Mesenchymal stem cell (in vitro differentiated cells and primary cell): ENCODE measurements at regions not wholly inside any gene's neighbourhood (a gene's known extent, or its start where the extent isn't known, plus 50 kb on each side); places are given as distances from the start of the nearest gene placed in this dataset.

Experiments
- DNase-seq: peaks from one replicate; pipeline ENCODE4 v3.0.0-alpha.2; 2013
- H2AFZ ChIP-seq: one replicate; pipeline ENCODE4 v1.6.1; 2013; ENCODE audit warnings: low read depth, mild to moderate bottlenecking, control low read depth, inconsistent platforms, low read length, moderate library complexity
- H2AK5ac ChIP-seq: 2 replicates; pipeline ENCODE4 v1.6.1; 2013; ENCODE audit warnings: low read length, moderate library complexity, mild to moderate bottlenecking, inconsistent platforms; ENCODE audit not compliant: severe bottlenecking
- H2BK120ac ChIP-seq: one replicate; pipeline ENCODE4 v1.6.1; 2013; ENCODE audit warnings: low read depth, mild to moderate bottlenecking, inconsistent platforms, low read length, moderate library complexity
- H2BK12ac ChIP-seq, 2 experiments: one replicate each; pipeline ENCODE4 v1.6.1; 2013; ENCODE audit warnings: inconsistent platforms in 2 of 2, low read length in 2 of 2, mild to moderate bottlenecking in 2 of 2, moderate library complexity in 2 of 2, control low read depth in 1 of 2
- H2BK15ac ChIP-seq: one replicate; pipeline ENCODE4 v1.6.1; 2013; ENCODE audit warnings: mild to moderate bottlenecking, low read depth, inconsistent platforms; ENCODE audit not compliant: poor library complexity, severe bottlenecking
- H2BK5ac ChIP-seq: 2 replicates; pipeline ENCODE4 v1.6.1; 2013; ENCODE audit warnings: low read depth, mild to moderate bottlenecking, low read length, control low read depth, inconsistent platforms; ENCODE audit not compliant: poor library complexity, severe bottlenecking
- H3K14ac ChIP-seq, 2 experiments: one replicate each; pipeline ENCODE4 v1.6.1; 2013; ENCODE audit warnings: inconsistent platforms in 2 of 2, low read length in 2 of 2, control low read depth in 1 of 2, mild to moderate bottlenecking in 1 of 2, moderate library complexity in 1 of 2
- H3K18ac ChIP-seq, 2 experiments: one replicate each; pipeline ENCODE4 v1.6.1; 2013; ENCODE audit warnings: inconsistent platforms in 2 of 2, low read length in 2 of 2, control low read depth in 1 of 2, low read depth in 1 of 2, mild to moderate bottlenecking in 1 of 2
- H3K23ac ChIP-seq, 2 experiments: one replicate each; pipeline ENCODE4 v1.6.1; 2013; ENCODE audit warnings: inconsistent platforms in 2 of 2, low read length in 2 of 2, mild to moderate bottlenecking in 2 of 2, moderate library complexity in 2 of 2, control low read depth in 1 of 2
- H3K27ac ChIP-seq: 2 replicates; pipeline ENCODE4 v1.5.1; 2013; ENCODE audit warnings: mild to moderate bottlenecking, moderate library complexity, low read length, control low read depth, inconsistent platforms; ENCODE audit not compliant: poor library complexity, severe bottlenecking
- H3K27me3 ChIP-seq, 2 experiments: 2 replicates each; pipeline versions ENCODE4 v1.6.1 to v1.7.0; 2013; ENCODE audit warnings: low read length in 2 of 2, mild to moderate bottlenecking in 2 of 2, moderate library complexity in 2 of 2, control low read depth in 1 of 2, inconsistent platforms in 1 of 2; ENCODE audit not compliant: control insufficient read depth in 1 of 2, insufficient read depth in 1 of 2
- H3K36me3 ChIP-seq, 2 experiments: 2 replicates each; pipeline versions ENCODE4 v1.6.1 to v1.7.0; 2013; ENCODE audit warnings: low read length in 2 of 2, control low read depth in 1 of 2, inconsistent platforms in 1 of 2, low read depth in 1 of 2, mild to moderate bottlenecking in 1 of 2; ENCODE audit not compliant: insufficient read depth in 2 of 2, control insufficient read depth in 1 of 2
- H3K4ac ChIP-seq, 2 experiments: one replicate each; pipeline ENCODE4 v1.6.1; 2013; ENCODE audit warnings: inconsistent platforms in 2 of 2, low read length in 2 of 2, mild to moderate bottlenecking in 2 of 2, moderate library complexity in 2 of 2, control low read depth in 1 of 2, low read depth in 1 of 2
- H3K4me1 ChIP-seq: 2 replicates; pipeline ENCODE4 v1.6.1; 2013; ENCODE audit warnings: low read depth, low read length, control low read depth; ENCODE audit not compliant: control insufficient read depth, insufficient read depth
- H3K4me2 ChIP-seq: 2 replicates; pipeline ENCODE4 v1.6.1; 2013; ENCODE audit warnings: low read length, mild to moderate bottlenecking, inconsistent platforms; ENCODE audit not compliant: poor library complexity, severe bottlenecking
- H3K4me3 ChIP-seq, 2 experiments: 2 replicates each; pipeline versions ENCODE4 v1.5.1 to v1.7.0; 2013; ENCODE audit warnings: low read length in 2 of 2, mild to moderate bottlenecking in 2 of 2, control low read depth in 1 of 2, low read depth in 1 of 2; ENCODE audit not compliant: insufficient read depth in 1 of 2
- H3K79me1 ChIP-seq: replicated peaks from 2 replicates; pipeline ENCODE4 v1.6.1; 2013; ENCODE audit warnings: mild to moderate bottlenecking, control low read depth, low read length, inconsistent platforms; ENCODE audit not compliant: poor library complexity, severe bottlenecking
- H3K9ac ChIP-seq: 2 replicates; pipeline ENCODE4 v1.7.0; 2013; ENCODE audit warnings: mild to moderate bottlenecking, low read length, moderate library complexity
- H3K9me3 ChIP-seq: 2 replicates; pipeline ENCODE4 v1.7.0; 2013; ENCODE audit warnings: mild to moderate bottlenecking, low read length; ENCODE audit not compliant: control insufficient read depth
- H4K8ac ChIP-seq: one replicate; pipeline ENCODE4 v1.6.1; 2013; ENCODE audit warnings: inconsistent platforms, mild to moderate bottlenecking, low read length, moderate library complexity
- H4K91ac ChIP-seq: one replicate; pipeline ENCODE4 v1.6.1; 2013; ENCODE audit warnings: mild to moderate bottlenecking, low read length, inconsistent platforms
- WGBS: methylation state at CpG from one replicate; pipeline ENCODE4 v1.1.7; 2013; ENCODE audit warnings: mixed read lengths; 5-methylcytosine and 5-hydroxymethylcytosine counted together

DNA sequence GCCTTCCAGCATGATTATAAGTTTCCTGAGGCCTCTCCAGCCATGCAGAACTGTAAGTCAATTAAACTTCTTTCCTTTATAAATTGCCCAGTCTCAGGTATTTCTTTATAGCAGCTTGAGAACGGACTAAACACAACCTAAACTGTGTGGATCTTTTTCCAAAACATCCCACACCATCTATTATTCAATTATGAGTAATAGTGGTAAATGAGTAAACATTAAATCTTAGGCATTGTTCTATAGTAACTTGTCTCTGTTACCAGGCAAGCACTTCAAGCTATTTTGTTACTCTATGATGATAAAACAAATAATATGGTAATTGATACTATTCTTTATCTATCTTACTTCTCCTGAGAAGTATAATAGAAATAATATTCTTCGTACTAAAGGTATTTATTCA is 536.9 kb upstream of the CHAC2 start:
- Histone ChIP-seq H4K8ac (no peak overlapping the region), H3K27me3 (no peaks in the 10 kb centered on the region), H2BK120ac (no peak overlapping the region), H2AFZ (no peak overlapping the region), H3K23ac (no peak overlapping the region), H4K91ac (no peak overlapping the region), H3K27ac (no peak overlapping the region), H3K79me1 (no peaks in the 10 kb centered on the region), H3K9me3 (no peaks in the 10 kb centered on the region), H3K4me1 (no peaks in the 10 kb centered on the region), H2BK12ac (no peak overlapping the region), H2BK5ac (no peak overlapping the region), H2AK5ac (no peak overlapping the region), H3K4ac (no peak overlapping the region), H3K14ac (no peak overlapping the region), H3K36me3 (no peaks in the 10 kb centered on the region), H3K4me2 (no peak overlapping the region), H3K18ac (no peak overlapping the region), H2BK15ac (no peak overlapping the region), H3K4me3 (no peak overlapping the region), H3K9ac (no peak overlapping the region)
- no CpG with 5 or more reads among the region's 2 CpGs for WGBS
- no peak for DNase-seq

DNA sequence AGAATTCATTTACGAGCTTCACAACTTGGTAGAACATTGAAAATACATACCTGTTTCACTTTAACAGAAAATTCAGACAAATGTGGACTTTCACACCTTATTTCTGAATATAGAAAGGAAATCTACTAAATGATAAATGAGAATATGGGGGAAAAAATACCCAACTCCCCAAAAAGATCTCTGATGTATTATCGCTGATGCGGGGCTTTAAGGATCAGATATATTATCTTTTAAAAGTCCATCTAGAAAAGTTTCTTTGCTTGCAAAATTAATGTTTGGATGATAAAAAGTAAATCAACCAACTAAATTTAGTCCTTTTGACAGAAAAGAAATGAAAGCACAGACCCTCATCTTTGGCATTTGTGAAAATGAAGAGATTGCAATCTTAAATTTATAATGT is 540.1 kb upstream of the CHAC2 start:
- Histone ChIP-seq H2AFZ (no peak overlapping the region), H3K4ac (no peak overlapping the region), H4K8ac (no peak overlapping the region), H3K4me1 (no peaks in the 10 kb centered on the region), H3K36me3 (no peaks in the 10 kb centered on the region), H3K18ac (no peak overlapping the region), H3K79me1 (no peaks in the 10 kb centered on the region), H2BK5ac (no peak overlapping the region), H3K4me2 (no peak overlapping the region), H4K91ac (no peak overlapping the region), H3K14ac (no peak overlapping the region), H2BK12ac (no peak overlapping the region), H2AK5ac (no peak overlapping the region), H3K27me3 (no peaks in the 10 kb centered on the region), H3K9me3 (no peaks in the 10 kb centered on the region), H2BK120ac (no peak overlapping the region), H2BK15ac (no peak overlapping the region), H3K9ac (no peak overlapping the region), H3K27ac (no peak overlapping the region), H3K4me3 (no peak overlapping the region), H3K23ac (no peak overlapping the region)
- WGBS: no CpG with 5 or more reads among the region's 3 CpGs
- DNase-seq: no peak

DNA sequence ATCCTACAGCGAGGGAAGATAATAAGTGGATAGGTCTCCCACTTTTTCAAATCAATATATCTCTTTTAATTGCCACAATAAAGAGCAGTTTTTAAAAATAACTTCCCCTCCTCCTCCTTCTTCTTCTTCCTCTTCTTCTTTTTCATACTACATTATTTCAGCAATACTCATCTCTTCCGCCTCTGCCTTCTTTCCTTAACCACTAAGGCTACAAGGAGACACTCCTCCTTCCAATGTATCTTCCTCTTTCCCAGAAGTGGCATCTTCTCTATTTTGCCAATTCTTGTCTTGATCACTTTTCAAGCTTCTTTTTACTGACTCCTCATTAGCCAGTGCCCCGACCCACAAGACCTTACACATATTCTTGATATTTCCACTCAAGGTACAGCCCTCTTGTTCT is 546.6 kb upstream of the CHAC2 start:
- no peaks in the 10 kb centered on the region for H3K36me3 ChIP-seq
- no peaks in the 10 kb centered on the region for H3K9me3 ChIP-seq
- 90% methylated on average over 3 of the region's 3 CpGs for WGBS
- H3K4ac ChIP-seq: no peak overlapping the region
- no peaks in the 10 kb centered on the region for H3K27me3 ChIP-seq
- no peak overlapping the region for H3K9ac ChIP-seq
- H3K4me3 ChIP-seq: no peak overlapping the region
- no peak overlapping the region for H2AFZ ChIP-seq
- H2BK15ac ChIP-seq: no peak overlapping the region
- no peak for DNase-seq
- H2BK12ac ChIP-seq: no peak overlapping the region
- H3K4me2 ChIP-seq: no peak overlapping the region
- H4K91ac ChIP-seq: no peak overlapping the region
- no peaks in the 10 kb centered on the region for H3K79me1 ChIP-seq
- no peak overlapping the region for H2BK5ac ChIP-seq
- H3K18ac ChIP-seq: no peak overlapping the region
- H3K23ac ChIP-seq: no peak overlapping the region
- H3K14ac ChIP-seq: no peak overlapping the region
- no peaks in the 10 kb centered on the region for H3K4me1 ChIP-seq
- no peak overlapping the region for H2BK120ac ChIP-seq
- no peak overlapping the region for H2AK5ac ChIP-seq
- no peak overlapping the region for H4K8ac ChIP-seq
- no peak overlapping the region for H3K27ac ChIP-seq

DNA sequence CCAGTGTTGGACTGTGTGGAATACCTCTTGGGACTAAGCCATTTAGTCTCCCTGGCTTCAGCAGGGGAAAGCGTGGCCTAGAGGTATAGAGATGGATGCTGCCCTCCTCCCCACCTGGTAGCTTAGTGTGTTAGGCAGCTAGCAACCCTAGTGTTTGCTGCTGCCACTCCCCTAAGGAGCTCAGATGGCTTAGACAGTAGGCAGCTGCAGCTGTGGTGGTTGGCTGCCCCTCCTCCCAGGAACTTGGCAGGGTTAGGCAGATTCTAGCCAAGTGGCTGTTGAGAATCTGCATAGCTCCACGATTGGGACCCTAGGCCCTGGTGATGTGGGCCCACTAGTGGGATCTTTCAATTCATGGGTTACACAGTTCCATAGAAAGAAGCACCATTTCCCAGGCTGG is 550.4 kb upstream of the CHAC2 start:
- Histone ChIP-seq H2BK12ac (no peak overlapping the region), H3K4me1 (no peaks in the 10 kb centered on the region), H2AK5ac (no peak overlapping the region), H4K8ac (no peak overlapping the region), H3K23ac (no peak overlapping the region), H3K27me3 (no peaks in the 10 kb centered on the region), H3K18ac (no peak overlapping the region), H3K36me3 (no peaks in the 10 kb centered on the region), H3K9me3 (no peaks in the 10 kb centered on the region), H3K4me3 (no peak overlapping the region), H3K27ac (no peak overlapping the region), H4K91ac (no peak overlapping the region), H2BK15ac (no peak overlapping the region), H3K4ac (no peak overlapping the region), H3K4me2 (no peak overlapping the region), H3K79me1 (no peaks in the 10 kb centered on the region), H2BK120ac (no peak overlapping the region), H3K9ac (no peak overlapping the region), H2BK5ac (no peak overlapping the region), H2AFZ (no peak overlapping the region), H3K14ac (no peak overlapping the region)
- WGBS: 58% methylated on average over 2 of the region's 2 CpGs
- no peak for DNase-seq
